IMR-90 (cell line): ENCODE measurements at regions not wholly inside any gene's neighbourhood (a gene's known extent, or its start where the extent isn't known, plus 50 kb on each side); places are given as distances from the start of the nearest gene placed in this dataset.

Experiments
- ATAC-seq: fragments of 200-7000 bp; cut with Tn5 transposase; 2 replicates; pipeline ENCODE4 v1.9.1; 2020; ENCODE audit warnings: low read depth, mild to moderate bottlenecking, moderate library complexity
- BruUV-seq: library from RNA; stranded (reverse); fragments of 400-500 nt; replicated peaks from 2 replicates; lab custom pipeline; 2021; lab: Mats Ljungman, UMichigan
- CTCF ChIA-PET: fragments of 300-600 bp; formaldehyde crosslinking; extraction: SDS; loops from one replicate; lab custom pipeline; 2021; ENCODE audit warnings: antibody characterized with exemption; lab: Yijun Ruan, JAX
- POLR2A ChIA-PET: fragments of 300-600 bp; sonication (Branson Sonifier 250); formaldehyde crosslinking; loops from one replicate; lab custom pipeline; 2022; ENCODE audit warnings: antibody characterized with exemption; ENCODE audit not compliant: unreplicated experiment; lab: Charles Lee
- DNase-seq: peaks from one replicate; pipeline ENCODE4 v3.0.0; 2013
- H2AFZ ChIP-seq: replicated peaks from 2 replicates; pipeline ENCODE3; 2013; ENCODE audit warnings: low read length, mild to moderate bottlenecking; ENCODE audit not compliant: poor library complexity
- H2AK5ac ChIP-seq: 2 replicates; pipeline ENCODE4 v1.6.1; 2013; ENCODE audit warnings: low read depth, low read length, inconsistent platforms
- H2AK9ac ChIP-seq: replicated peaks from 2 replicates; pipeline ENCODE3; 2013; ENCODE audit warnings: mild to moderate bottlenecking, low read depth, low read length, moderate library complexity; ENCODE audit not compliant: poor library complexity
- H2BK120ac ChIP-seq: 2 replicates; pipeline ENCODE4 v1.6.1; 2013; ENCODE audit warnings: low read depth, low read length, inconsistent platforms
- H2BK15ac ChIP-seq: 3 replicates; pipeline ENCODE4 v1.6.1; 2013; ENCODE audit warnings: low read depth, low read length, inconsistent platforms
- H2BK20ac ChIP-seq: 2 replicates; pipeline ENCODE4 v1.6.1; 2013; ENCODE audit warnings: low read depth, mild to moderate bottlenecking, inconsistent platforms, low read length, moderate library complexity
- H2BK5ac ChIP-seq: 2 replicates; pipeline ENCODE4 v1.6.1; 2013; ENCODE audit warnings: mild to moderate bottlenecking, low read depth, low read length, inconsistent platforms; ENCODE audit not compliant: poor library complexity, severe bottlenecking
- H3K14ac ChIP-seq: replicated peaks from 2 replicates; pipeline ENCODE4 v1.6.1; 2013; ENCODE audit warnings: low read depth, low read length, inconsistent platforms
- H3K18ac ChIP-seq: 2 replicates; pipeline ENCODE4 v1.6.1; 2013; ENCODE audit warnings: low read depth, low read length, control low read depth
- H3K23ac ChIP-seq: 2 replicates; pipeline ENCODE4 v1.6.1; 2013; ENCODE audit warnings: low read depth, low read length, inconsistent platforms
- H3K27ac ChIP-seq: 2 replicates; pipeline ENCODE4 v1.5.1; 2013; ENCODE audit warnings: mild to moderate bottlenecking, control low read depth, low read length; ENCODE audit not compliant: insufficient read depth
- H3K27me3 ChIP-seq: 2 replicates; pipeline ENCODE4 v1.6.1; 2013; ENCODE audit warnings: low read length; ENCODE audit not compliant: control insufficient read depth, insufficient read depth
- H3K36me3 ChIP-seq: 2 replicates; pipeline ENCODE4 v1.6.1; 2013; ENCODE audit warnings: low read length, mixed read lengths; ENCODE audit not compliant: control insufficient read depth, insufficient read depth
- H3K4ac ChIP-seq: 2 replicates; pipeline ENCODE4 v1.6.1; 2013; ENCODE audit warnings: low read depth, low read length, inconsistent platforms
- H3K4me1 ChIP-seq: 2 replicates; pipeline ENCODE4 v1.6.1; 2013; ENCODE audit warnings: low read length, mixed read lengths; ENCODE audit not compliant: control insufficient read depth, insufficient read depth
- H3K4me2 ChIP-seq: 2 replicates; pipeline ENCODE4 v1.6.1; 2013; ENCODE audit warnings: low read depth, mild to moderate bottlenecking, control low read depth, low read length, moderate library complexity
- H3K4me3 ChIP-seq: 2 replicates; pipeline ENCODE4 v1.5.1; 2013; ENCODE audit warnings: low read depth, mild to moderate bottlenecking, control low read depth, low read length, moderate library complexity; ENCODE audit not compliant: insufficient read depth
- H3K56ac ChIP-seq: 2 replicates; pipeline ENCODE4 v1.6.1; 2013; ENCODE audit warnings: low read length, inconsistent platforms; ENCODE audit not compliant: insufficient read depth; ENCODE audit errors: extremely low read depth
- H3K79me1 ChIP-seq, 2 experiments: 2 replicates each; pipeline ENCODE4 v1.6.1; 2013; ENCODE audit warnings: low read length in 2 of 2, inconsistent platforms in 1 of 2, low read depth in 1 of 2
- H3K9ac ChIP-seq: 2 replicates; pipeline ENCODE4 v1.6.1; 2013; ENCODE audit warnings: low read depth, low read length, control low read depth
- H3K9me1 ChIP-seq: 2 replicates; pipeline ENCODE4 v1.6.1; 2013; ENCODE audit warnings: low read length, inconsistent platforms; ENCODE audit not compliant: insufficient read depth
- H3K9me3 ChIP-seq: 2 replicates; pipeline ENCODE4 v1.6.1; 2013; ENCODE audit warnings: low read length; ENCODE audit not compliant: control insufficient read depth, insufficient read depth
- H4K20me1 ChIP-seq: 2 replicates; pipeline ENCODE4 v1.6.1; 2013; ENCODE audit warnings: low read length, inconsistent platforms; ENCODE audit not compliant: insufficient read depth
- H4K5ac ChIP-seq: 2 replicates; pipeline ENCODE4 v1.6.1; 2013; ENCODE audit warnings: mild to moderate bottlenecking, low read depth, low read length, control low read depth
- H4K8ac ChIP-seq, 2 experiments: 2 replicates each; pipeline ENCODE4 v1.6.1; 2013; ENCODE audit warnings: low read depth in 2 of 2, low read length in 2 of 2, control low read depth in 1 of 2, inconsistent platforms in 1 of 2
- H4K91ac ChIP-seq: 2 replicates; pipeline ENCODE4 v1.6.1; 2013; ENCODE audit warnings: low read depth, low read length, inconsistent platforms; ENCODE audit not compliant: insufficient read depth
- BHLHE40 ChIP-seq: fragments of 150-350 bp; IDR thresholded peaks from 2 replicates; pipeline ENCODE4 v1.6.1; 2016; ENCODE audit warnings: mild to moderate bottlenecking, low read depth, low read length
- CTCF ChIP-seq: conservative IDR thresholded peaks from 2 replicates; pipeline ENCODE4 v1.5.1; 2012; ENCODE audit warnings: mild to moderate bottlenecking, low read depth, low read length, improper control_type of control experiment
- FOS ChIP-seq: fragments of 150-350 bp; IDR thresholded peaks from 2 replicates; pipeline ENCODE4 v1.6.1; 2016; ENCODE audit warnings: low read depth, low read length
- MAFK ChIP-seq: IDR thresholded peaks from 2 replicates; pipeline ENCODE4 v1.6.1; 2012; ENCODE audit warnings: low read depth, low read length, improper control_type of control experiment
- NFE2L2 ChIP-seq: fragments of 150-350 bp; IDR thresholded peaks from 2 replicates; pipeline ENCODE4 v1.6.1; 2016; ENCODE audit warnings: low read depth, mild to moderate bottlenecking, low read length
- RCOR1 ChIP-seq: IDR thresholded peaks from 2 replicates; pipeline ENCODE4 v1.6.1; 2012; ENCODE audit warnings: mild to moderate bottlenecking, low read length, improper control_type of control experiment; ENCODE audit not compliant: insufficient replicate concordance
- RFX5 ChIP-seq: IDR thresholded peaks from 2 replicates; pipeline ENCODE4 v1.8.0; 2012; ENCODE audit warnings: low read depth, mild to moderate bottlenecking, low read length, moderate library complexity
- SMC3 ChIP-seq: fragments of 150-350 bp; IDR thresholded peaks from 2 replicates; pipeline ENCODE4 v1.6.1; 2016; ENCODE audit warnings: low read depth, mild to moderate bottlenecking, antibody characterized with exemption, low read length, moderate library complexity
- USF2 ChIP-seq: fragments of 150-350 bp; IDR thresholded peaks from 2 replicates; pipeline ENCODE4 v1.6.1; 2017; ENCODE audit warnings: mild to moderate bottlenecking, antibody characterized with exemption, low read length, low read depth
- WGBS, 2 experiments: methylation state at CpG; one replicate each; pipeline versions ENCODE4 v1.1.5 to v1.1.7; 2013; ENCODE audit warnings: missing lambda C conversion rate in 2 of 2; ENCODE audit not compliant: insufficient read length in 1 of 2; ENCODE audit errors: extremely low coverage in 2 of 2; 5-methylcytosine and 5-hydroxymethylcytosine counted together
- dilution Hi-C: fragments of 300-500 bp; cut with HindIII; formaldehyde crosslinking; loops from one replicate; pipeline ENCODE4 v1.14.3; 2018; ENCODE audit warnings: low sequenced_read_pairs; ENCODE audit not compliant: unreplicated experiment
- in situ Hi-C: fragments of 300-500 bp; cut with MboI; formaldehyde crosslinking; loops from 3 replicates; pipeline ENCODE4 v1.14.3; 2019; ENCODE audit warnings: low sequenced_read_pairs, inconsistent platforms, mixed read lengths
- intact Hi-C: fragments of 100-400 bp; cut with micrococcal nuclease; formaldehyde crosslinking; loops from 2 replicates; pipeline ENCODE4 v1.10.0; 2022
- TF ChIP-seq, protein P1 (sequence below): fragments of 150-350 bp; IDR thresholded peaks from 2 replicates; pipeline ENCODE4 v1.6.1; 2016; ENCODE audit warnings: low read depth, mild to moderate bottlenecking, low read length, moderate library complexity, borderline replicate concordance

DNA sequence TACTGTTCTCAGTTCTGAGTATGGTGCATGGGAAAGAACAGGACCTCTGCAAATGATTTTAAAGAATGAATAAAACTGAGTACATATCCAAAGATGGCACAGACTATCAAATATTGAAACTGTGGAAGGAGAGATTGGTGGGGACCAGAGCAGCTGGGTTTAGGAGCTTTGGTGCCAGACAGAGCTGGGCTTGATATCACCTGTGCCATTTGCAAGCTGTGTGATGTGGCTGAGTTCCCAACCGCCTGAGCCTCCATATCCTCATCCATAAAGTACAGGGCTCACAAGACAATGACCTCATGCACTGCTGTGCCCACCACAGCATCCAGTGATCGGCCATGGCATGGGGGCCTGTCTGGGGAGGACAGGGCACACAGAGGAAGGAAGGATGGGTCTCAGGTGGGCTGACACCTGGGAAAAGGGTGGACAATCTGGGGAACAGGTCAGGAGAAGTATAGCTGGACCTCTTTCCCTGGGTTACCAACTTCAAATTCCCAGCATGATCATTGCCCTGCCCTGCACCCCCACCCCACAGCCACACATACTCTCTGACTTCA lies 83.9 kb upstream of the RAB6C start:
- intact Hi-C loops, result no loop called here
- H2BK5ac ChIP-seq, result no peak overlapping the region
- no peak overlapping the region for H3K4ac ChIP-seq
- H3K14ac ChIP-seq, result no peak overlapping the region
- no peak overlapping the region for H3K27ac ChIP-seq
- WGBS, 2 experiments, result no CpG with 5 or more reads among the region's 2 CpGs
- H3K4me2 ChIP-seq, result no peak overlapping the region
- H3K18ac ChIP-seq, result no peak overlapping the region
- H2AK9ac ChIP-seq, result no peak overlapping the region
- POLR2A ChIA-PET, result no interaction called here
- H3K9ac ChIP-seq, result no peak overlapping the region
- H4K8ac ChIP-seq, result no peak overlapping the region
- ATAC-seq (no peak), DNase-seq (no peak)
- no peak for TF ChIP-seq USF2
- no peak for TF ChIP-seq RFX5
- no peak for TF ChIP-seq BHLHE40
- TF ChIP-seq, protein P1, sequence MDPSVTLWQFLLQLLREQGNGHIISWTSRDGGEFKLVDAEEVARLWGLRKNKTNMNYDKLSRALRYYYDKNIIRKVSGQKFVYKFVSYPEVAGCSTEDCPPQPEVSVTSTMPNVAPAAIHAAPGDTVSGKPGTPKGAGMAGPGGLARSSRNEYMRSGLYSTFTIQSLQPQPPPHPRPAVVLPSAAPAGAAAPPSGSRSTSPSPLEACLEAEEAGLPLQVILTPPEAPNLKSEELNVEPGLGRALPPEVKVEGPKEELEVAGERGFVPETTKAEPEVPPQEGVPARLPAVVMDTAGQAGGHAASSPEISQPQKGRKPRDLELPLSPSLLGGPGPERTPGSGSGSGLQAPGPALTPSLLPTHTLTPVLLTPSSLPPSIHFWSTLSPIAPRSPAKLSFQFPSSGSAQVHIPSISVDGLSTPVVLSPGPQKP, result no peak
- no peak for TF ChIP-seq RCOR1
- no peak for TF ChIP-seq SMC3
- TF ChIP-seq FOS, result no peak
- no peak for TF ChIP-seq NFE2L2
- no peak for TF ChIP-seq MAFK
- TF ChIP-seq CTCF, result no peak
- no peak overlapping the region for H3K23ac ChIP-seq
- dilution Hi-C loops, result no loop called here
- no peaks in the 10 kb centered on the region for H3K36me3 ChIP-seq
- no peak overlapping the region for H4K91ac ChIP-seq
- no peak overlapping the region for H2BK120ac ChIP-seq
- no peaks in the 10 kb centered on the region for H3K9me3 ChIP-seq
- no TSS peak for BruUV-seq
- no peak overlapping the region for H3K4me3 ChIP-seq
- no peaks in the 10 kb centered on the region for H3K9me1 ChIP-seq
- H3K79me1 ChIP-seq, result no peaks in the 10 kb centered on the region
- no peaks in the 10 kb centered on the region for H3K4me1 ChIP-seq
- no peak overlapping the region for H2AK5ac ChIP-seq
- no peak overlapping the region for H3K56ac ChIP-seq
- no peak overlapping the region for H2BK15ac ChIP-seq
- H4K5ac ChIP-seq, result no peak overlapping the region
- in situ Hi-C loops, result no loop called here
- CTCF ChIA-PET, result interaction anchor here (0.6 kb wide), 1 partner anchor 1060 kb away, joined by 3 read pairs; no protein-coding TSS in a partner anchor
- H4K20me1 ChIP-seq, result no peaks in the 10 kb centered on the region
- no peaks in the 10 kb centered on the region; the same call in 1 of the 2 replicates for H3K27me3 ChIP-seq
- no peak overlapping the region for H2BK20ac ChIP-seq
- H2AFZ ChIP-seq, result no peak overlapping the region
